ENCODE measurements at regions not wholly inside any gene's neighbourhood (a gene's known extent, or its start where the extent isn't known, plus 50 kb on each side); places are given as distances from the start of the nearest gene placed in this dataset.

GRCh38 chr12:97837401-97837800, 374.8 kb downstream of the RMST start:
- no peak overlapping the region for H3K4me3 ChIP-seq
- H3K36me3 ChIP-seq, result no peaks in the 10 kb centered on the region
- H3K27ac ChIP-seq, result no peak overlapping the region
- no peaks in the 10 kb centered on the region for H3K4me1 ChIP-seq
- no peaks in the 10 kb centered on the region for H3K9me3 ChIP-seq
- peak in 1 of 2 donors; percentile 19 for DNase-seq
- intact Hi-C loops (cut with DNase I; ENCODE audit: low total_unique reads), result no loop called here
- TF ChIP-seq POLR2A (IDR thresholded peaks at IDR 0.05) (no peak), EP300 (IDR thresholded peaks at IDR 0.05) (no peak), POLR2AphosphoS5 (IDR thresholded peaks at IDR 0.05) (no peak)
- no peaks in the 10 kb centered on the region for H3K27me3 ChIP-seq

GRCh38 chr12:97848051-97848450, 385.4 kb downstream of the RMST start:
- intact Hi-C loops (cut with DNase I; ENCODE audit: low total_unique reads), result no loop called here
- Histone ChIP-seq H3K4me3 (no peak overlapping the region), H3K9me3 (no peaks in the 10 kb centered on the region), H3K27me3 (no peaks in the 10 kb centered on the region), H3K4me1 (no peaks in the 10 kb centered on the region), H3K27ac (no peak overlapping the region), H3K36me3 (no peaks in the 10 kb centered on the region)
- no peak for TF ChIP-seq POLR2AphosphoS5 (IDR thresholded peaks at IDR 0.05)
- TF ChIP-seq CTCF (IDR thresholded peaks at IDR 0.05), result no peak
- no peak for TF ChIP-seq POLR2A (IDR thresholded peaks at IDR 0.05)
- no peak for TF ChIP-seq EP300 (IDR thresholded peaks at IDR 0.05)
- no peak for DNase-seq
- 65 to 100% (median 91%) methylated on average over 2 of the region's 2 CpGs for WGBS, 5 donors

GRCh38 chr12:97854477-97854876, 391.9 kb downstream of the RMST start:
- intact Hi-C loops (cut with DNase I; ENCODE audit: low total_unique reads), result no loop called here
- Histone ChIP-seq H3K27ac (no peak overlapping the region), H3K27me3 (no peaks in the 10 kb centered on the region), H3K4me3 (no peak overlapping the region), H3K4me1 (peaks cover 0 to 4% (median 0%) of the 10 kb centered on the region in 4 donors), H3K9me3 (no peaks in the 10 kb centered on the region), H3K36me3 (no peaks in the 10 kb centered on the region)
- TF ChIP-seq POLR2AphosphoS5 (IDR thresholded peaks at IDR 0.05) (no peak), POLR2A (IDR thresholded peaks at IDR 0.05) (no peak), CTCF (IDR thresholded peaks at IDR 0.05) (no peak), EP300 (IDR thresholded peaks at IDR 0.05) (no peak)
- 82 to 100% (median 97%) methylated on average over 1 of the region's 1 CpG for WGBS, 5 donors
- no peak for DNase-seq

- Histone ChIP-seq H3K27ac (no peak overlapping the region), H3K4me3 (no peak overlapping the region), H3K4me1 (no peaks in the 10 kb centered on the region), H3K36me3 (no peaks in the 10 kb centered on the region), H3K27me3 (no peaks in the 10 kb centered on the region), H3K9me3 (peaks cover 0 to 8% (median 0%) of the 10 kb centered on the region in 4 donors)
- intact Hi-C loops (cut with DNase I; ENCODE audit: low total_unique reads), result no loop called here
- no peak for TF ChIP-seq EP300 (IDR thresholded peaks at IDR 0.05)
- TF ChIP-seq POLR2AphosphoS5 (IDR thresholded peaks at IDR 0.05), result no peak
- TF ChIP-seq POLR2A (IDR thresholded peaks at IDR 0.05), result no peak
- no peak for TF ChIP-seq CTCF (IDR thresholded peaks at IDR 0.05)
- no peak for DNase-seq
- 47 to 75% (median 53%) methylated on average over 2 of the region's 2 CpGs for WGBS, 5 donors
Observed at GRCh38 chr12:97862072-97862471, 399.5 kb downstream of the RMST start.

- H3K9me3 ChIP-seq, result no peaks in the 10 kb centered on the region
- intact Hi-C loops (cut with DNase I; ENCODE audit: low total_unique reads), result no loop called here
- no peak overlapping the region for H3K4me3 ChIP-seq
- H3K27ac ChIP-seq, result no peak overlapping the region
- peak in 1 of 2 donors; percentile 47 for DNase-seq
- H3K27me3 ChIP-seq, result no peaks in the 10 kb centered on the region
- no peak for TF ChIP-seq POLR2AphosphoS5 (IDR thresholded peaks at IDR 0.05)
- WGBS, 5 donors, result 77 to 89% (median 80%) methylated on average over 6 of the region's 6 CpGs
- no peaks in the 10 kb centered on the region for H3K36me3 ChIP-seq
- no peaks in the 10 kb centered on the region for H3K4me1 ChIP-seq
Observed at GRCh38 chr12:97875064-97875463, 412.5 kb downstream of the RMST start.

All from stomach (tissue), 8 donors.